B cell (primary cell): ENCODE measurements at regions not wholly inside any gene's neighbourhood (a gene's known extent, or its start where the extent isn't known, plus 50 kb on each side); places are given as distances from the start of the nearest gene placed in this dataset.

Experiments used
- ATAC-seq: fragments of 200-7000 bp; cut with Tn5 transposase; one replicate; pipeline ENCODE4 v1.10.0; 2021; ENCODE audit warnings: low read depth, mild to moderate bottlenecking, moderate number of reproducible peaks, moderate library complexity
- CTCF ChIA-PET: fragments of 350-600 bp; sonication (Branson Sonifier 250); formaldehyde crosslinking; loops from one replicate; lab custom pipeline; 2021; ENCODE audit warnings: antibody characterized with exemption, inconsistent platforms; lab: Charles Lee
- POLR2A ChIA-PET: fragments of 350-600 bp; sonication (Branson Sonifier 250); formaldehyde crosslinking; loops from one replicate; lab custom pipeline; 2021; ENCODE audit warnings: antibody characterized with exemption; lab: Charles Lee
- DNase-seq: peaks from one replicate; pipeline ENCODE4 v3.0.0; 2013
- H2AFZ ChIP-seq: 2 replicates; pipeline ENCODE4 v1.6.1; 2012; ENCODE audit warnings: mild to moderate bottlenecking, low read depth, low read length; ENCODE audit not compliant: insufficient read depth, poor library complexity, severe bottlenecking
- H3K27ac ChIP-seq, 2 donors: 1 replicate in 1 of 2; 2 replicates in 1 of 2; pipeline ENCODE4 v1.5.1; 2012 to 2013; ENCODE audit warnings: low read length in 2 of 2, mild to moderate bottlenecking in 2 of 2, moderate library complexity in 1 of 2
- H3K27me3 ChIP-seq, 4 experiments: fragments of 200-600 bp in 1 of 4; sonication (generic) in 1 of 4; replicated peaks in 1 of 4; 1 replicate in 2 of 4; 2 replicates in 2 of 4; pipeline versions ENCODE4 v1.6.1 to v1.7.0; 2013 to 2016; ENCODE audit warnings: low read length in 3 of 4, mild to moderate bottlenecking in 2 of 4, mixed read lengths in 1 of 4, moderate library complexity in 1 of 4; ENCODE audit not compliant: insufficient read depth in 4 of 4, control insufficient read depth in 3 of 4; ENCODE audit errors: control extremely low read depth in 1 of 4
- H3K36me3 ChIP-seq, 2 experiments: replicated peaks in 1 of 2; 1 replicate in 1 of 2; 2 replicates in 1 of 2; pipeline versions ENCODE4 v1.6.1 to v1.7.1; 2013; ENCODE audit warnings: low read length in 1 of 2; ENCODE audit not compliant: insufficient read depth in 2 of 2, control insufficient read depth in 1 of 2; ENCODE audit errors: control extremely low read depth in 1 of 2, extremely low read depth in 1 of 2
- H3K4me1 ChIP-seq, 2 donors: fragments of 200-600 bp in 1 of 2; sonication (generic) in 1 of 2; 1 replicate in 1 of 2; 2 replicates in 1 of 2; pipeline versions ENCODE4 v1.5.1 to v1.6.1; 2013 to 2017; ENCODE audit warnings: low read length in 2 of 2; ENCODE audit not compliant: control insufficient read depth in 2 of 2, insufficient read depth in 2 of 2
- H3K4me2 ChIP-seq: replicated peaks from 2 replicates; pipeline ENCODE3; 2012; ENCODE audit warnings: mild to moderate bottlenecking, low read depth, low read length; ENCODE audit not compliant: poor library complexity, severe bottlenecking
- H3K4me3 ChIP-seq, 5 experiments: fragments of 200-600 bp in 1 of 5; sonication (generic) in 1 of 5; 1 replicate in 3 of 5; 2 replicates in 2 of 5; pipeline versions ENCODE4 v1.5.1 to v1.7.0; 2011 to 2016; ENCODE audit warnings: low read length in 4 of 5, mild to moderate bottlenecking in 4 of 5, low read depth in 2 of 5, control low read depth in 1 of 5, moderate library complexity in 1 of 5; ENCODE audit not compliant: insufficient read depth in 1 of 5; ENCODE audit errors: control extremely low read depth in 1 of 5, extremely low read depth in 1 of 5
- H3K79me2 ChIP-seq: fragments of 200-600 bp; sonication (generic); one replicate; pipeline ENCODE4 v1.6.0; 2016; ENCODE audit warnings: low read length; ENCODE audit not compliant: control insufficient read depth, insufficient read depth
- H3K9ac ChIP-seq: fragments of 200-600 bp; sonication (generic); 2 replicates; pipeline ENCODE4 v1.6.1; 2017; ENCODE audit warnings: mild to moderate bottlenecking, low read length, moderate library complexity
- H3K9me3 ChIP-seq, 3 donors: one replicate each; pipeline versions ENCODE4 v1.6.1 to v1.7.1; 2013; ENCODE audit warnings: low read length in 2 of 3; ENCODE audit not compliant: control insufficient read depth in 2 of 3, insufficient read depth in 1 of 3; ENCODE audit errors: control extremely low read depth in 1 of 3
- H4K20me1 ChIP-seq: 2 replicates; pipeline ENCODE4 v1.6.0; 2012; ENCODE audit warnings: mild to moderate bottlenecking, low read length; ENCODE audit not compliant: insufficient read depth, control insufficient read depth, poor library complexity, severe bottlenecking
- H3K27ac Mint-ChIP-seq: one replicate; pipeline ENCODE4 v1.8.0; 2021; ENCODE audit warnings: mixed read lengths
- H3K27me3 Mint-ChIP-seq: one replicate; pipeline ENCODE4 v1.8.0; 2021; ENCODE audit warnings: mixed read lengths
- H3K4me1 Mint-ChIP-seq: one replicate; pipeline ENCODE4 v1.8.0; 2021; ENCODE audit warnings: mixed read lengths
- H3K4me3 Mint-ChIP-seq: one replicate; pipeline ENCODE4 v1.8.0; 2021; ENCODE audit warnings: mixed read lengths
- H3K9me3 Mint-ChIP-seq: one replicate; pipeline ENCODE4 v1.8.0; 2022; ENCODE audit warnings: mixed read lengths; ENCODE audit not compliant: insufficient read depth
- EZH2 ChIP-seq: IDR thresholded peaks from 2 replicates; pipeline ENCODE4 v1.6.1; 2012; ENCODE audit warnings: borderline replicate concordance, low read depth, mild to moderate bottlenecking, moderate library complexity, low read length; ENCODE audit not compliant: insufficient read depth, poor library complexity, severe bottlenecking
- WGBS: methylation state at CpG from one replicate; pipeline ENCODE4 v1.1.5; 2013; ENCODE audit warnings: missing lambda C conversion rate; ENCODE audit not compliant: insufficient coverage; 5-methylcytosine and 5-hydroxymethylcytosine counted together
- intact Hi-C: fragments of 100-400 bp; cut with micrococcal nuclease; formaldehyde crosslinking; loops from one replicate; pipeline ENCODE4 v1.10.0; 2022
- TF ChIP-seq, protein P1 (sequence below): fragments of 200-600 bp; IDR thresholded peaks from one replicate; pipeline ENCODE4 v1.8.0; 2022; ENCODE audit warnings: antibody characterized with exemption, mild to moderate bottlenecking

GRCh38 chr6:103193413-103193812 lies 1666.3 kb downstream of the HACE1 start:
- 70% methylated on average over 2 of the region's 3 CpGs for WGBS
- Histone ChIP-seq H3K9me3 (no peaks in the 10 kb centered on the region), H3K27ac (no peak overlapping the region), H3K4me2 (no peak overlapping the region), H3K79me2 (no peaks in the 10 kb centered on the region), H2AFZ (no peak overlapping the region), H3K4me1 (no peaks in the 10 kb centered on the region), H3K9ac (no peak overlapping the region), H4K20me1 (no peaks in the 10 kb centered on the region), H3K27me3 (no peaks in the 10 kb centered on the region), H3K4me3 (no peak overlapping the region), H3K36me3 (no peaks in the 10 kb centered on the region)
- TF ChIP-seq, protein P1, sequence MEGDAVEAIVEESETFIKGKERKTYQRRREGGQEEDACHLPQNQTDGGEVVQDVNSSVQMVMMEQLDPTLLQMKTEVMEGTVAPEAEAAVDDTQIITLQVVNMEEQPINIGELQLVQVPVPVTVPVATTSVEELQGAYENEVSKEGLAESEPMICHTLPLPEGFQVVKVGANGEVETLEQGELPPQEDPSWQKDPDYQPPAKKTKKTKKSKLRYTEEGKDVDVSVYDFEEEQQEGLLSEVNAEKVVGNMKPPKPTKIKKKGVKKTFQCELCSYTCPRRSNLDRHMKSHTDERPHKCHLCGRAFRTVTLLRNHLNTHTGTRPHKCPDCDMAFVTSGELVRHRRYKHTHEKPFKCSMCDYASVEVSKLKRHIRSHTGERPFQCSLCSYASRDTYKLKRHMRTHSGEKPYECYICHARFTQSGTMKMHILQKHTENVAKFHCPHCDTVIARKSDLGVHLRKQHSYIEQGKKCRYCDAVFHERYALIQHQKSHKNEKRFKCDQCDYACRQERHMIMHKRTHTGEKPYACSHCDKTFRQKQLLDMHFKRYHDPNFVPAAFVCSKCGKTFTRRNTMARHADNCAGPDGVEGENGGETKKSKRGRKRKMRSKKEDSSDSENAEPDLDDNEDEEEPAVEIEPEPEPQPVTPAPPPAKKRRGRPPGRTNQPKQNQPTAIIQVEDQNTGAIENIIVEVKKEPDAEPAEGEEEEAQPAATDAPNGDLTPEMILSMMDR, result no peak
- TF ChIP-seq EZH2, result no peak
- intact Hi-C loops, result no loop called here
- ATAC-seq (no peak), DNase-seq (no peak)
- no peaks in the 10 kb centered on the region for H3K9me3 Mint-ChIP-seq
- H3K27ac Mint-ChIP-seq, result no peak overlapping the region
- no peak overlapping the region for H3K4me3 Mint-ChIP-seq
- no peaks in the 10 kb centered on the region for H3K27me3 Mint-ChIP-seq
- H3K4me1 Mint-ChIP-seq, result no peaks in the 10 kb centered on the region
- ChIA-PET CTCF (no interaction called here), POLR2A (no interaction called here)

GRCh38 chr6:103191391-103192093 lies 1668.2 kb downstream of the HACE1 start:
- H3K4me3 Mint-ChIP-seq, result no peak overlapping the region
- CTCF ChIA-PET, result no interaction called here
- H2AFZ ChIP-seq, result no peak overlapping the region

More at GRCh38 chr6:103191391-103192093, 1668.2 kb downstream of the HACE1 start:
- H3K27me3 ChIP-seq, result no peaks in the 10 kb centered on the region
- no peaks in the 10 kb centered on the region for H3K79me2 ChIP-seq
- Mint-ChIP-seq H3K27ac (no peak overlapping the region), H3K4me1 (no peaks in the 10 kb centered on the region), H3K9me3 (no peaks in the 10 kb centered on the region), H3K27me3 (no peaks in the 10 kb centered on the region)
- ATAC-seq, result no peak
- POLR2A ChIA-PET, result no interaction called here
- DNase-seq, result no peak
- no peaks in the 10 kb centered on the region for H4K20me1 ChIP-seq
- no peak overlapping the region for H3K4me2 ChIP-seq
- no peaks in the 10 kb centered on the region for H3K4me1 ChIP-seq
- no peak overlapping the region for H3K4me3 ChIP-seq
- no peaks in the 10 kb centered on the region for H3K36me3 ChIP-seq
- H3K9ac ChIP-seq, result no peak overlapping the region
- no peaks in the 10 kb centered on the region for H3K9me3 ChIP-seq
- H3K27ac ChIP-seq, result no peak overlapping the region
- intact Hi-C loops, result no loop called here
- TF ChIP-seq EZH2, result no peak
- TF ChIP-seq, protein P1, result no peak
- WGBS, result no CpG with 5 or more reads among the region's 2 CpGs
